ENCODE measurements at regions not wholly inside any gene's neighbourhood (a gene's known extent, or its start where the extent isn't known, plus 50 kb on each side); places are given as distances from the start of the nearest gene placed in this dataset.
"Not testable (repeated sequence)": the region's sequence is repeated elsewhere in the genome, so short reads cannot be mapped to it uniquely, and the experiment has no call there.

GRCh38 chr5:44756097-44756496, 52.6 kb upstream of the MRPS30 start:
- not testable (repeated sequence) for DNase-seq (ENCODE audit: low spot score)

- no peak for DNase-seq (ENCODE audit: low spot score)
Measured at GRCh38 chr5:44747396-44747795, 61.4 kb upstream of the MRPS30 start.

GRCh38 chr5:44740660-44741059, 68.1 kb upstream of the MRPS30 start:
- DNase-seq (ENCODE audit: low spot score): no peak

GRCh38 chr5:44729536-44729935, 79.2 kb upstream of the MRPS30 start:
- no peak for DNase-seq (ENCODE audit: low spot score)

GRCh38 chr5:44727100-44727499, 81.6 kb upstream of the MRPS30 start:
- DNase-seq (ENCODE audit: low spot score): no peak

- no peak for DNase-seq (ENCODE audit: low spot score)
Measured at GRCh38 chr5:44719856-44720255, 88.9 kb upstream of the MRPS30 start.

GRCh38 chr5:44714871-44715561, 93.7 kb upstream of the MRPS30 start:
- no peak for DNase-seq (ENCODE audit: low spot score)

GRCh38 chr5:44713446-44713845, 95.3 kb upstream of the MRPS30 start:
- no peak for DNase-seq (ENCODE audit: low spot score)

GRCh38 chr5:44711901-44712300, 96.8 kb upstream of the MRPS30 start:
- no peak for DNase-seq (ENCODE audit: low spot score)

- DNase-seq (ENCODE audit: low spot score): no peak
Measured at GRCh38 chr5:44708602-44709001, 100.1 kb upstream of the MRPS30 start.

GRCh38 chr5:44707721-44708120, 101.0 kb upstream of the MRPS30 start:
- no peak for DNase-seq (ENCODE audit: low spot score)

- no peak for DNase-seq (ENCODE audit: low spot score)
Measured at GRCh38 chr5:44697025-44697424, 111.7 kb upstream of the MRPS30 start.

- DNase-seq (ENCODE audit: low spot score): no peak
Measured at GRCh38 chr5:44695259-44695658, 113.5 kb upstream of the MRPS30 start.

GRCh38 chr5:44691802-44692201, 116.9 kb upstream of the MRPS30 start:
- no peak for DNase-seq (ENCODE audit: low spot score)

- no peak for DNase-seq (ENCODE audit: low spot score)
Measured at GRCh38 chr5:44681906-44682305, 126.8 kb upstream of the MRPS30 start.

- no peak for DNase-seq (ENCODE audit: low spot score)
Measured at GRCh38 chr5:44679214-44679613, 129.5 kb upstream of the MRPS30 start.

- no peak for DNase-seq (ENCODE audit: low spot score)
Measured at GRCh38 chr5:44675296-44675695, 133.5 kb upstream of the MRPS30 start.

- DNase-seq (ENCODE audit: low spot score): no peak
Measured at GRCh38 chr5:44674461-44674860, 134.3 kb upstream of the MRPS30 start.

GRCh38 chr5:44668471-44668870, 140.3 kb upstream of the MRPS30 start:
- not testable (repeated sequence) for DNase-seq (ENCODE audit: low spot score)

- DNase-seq (ENCODE audit: low spot score): no peak
Measured at GRCh38 chr5:44665101-44665701, 143.5 kb upstream of the MRPS30 start.

- no peak for DNase-seq (ENCODE audit: low spot score)
Measured at GRCh38 chr5:44664711-44665100, 144.0 kb upstream of the MRPS30 start.

- DNase-seq (ENCODE audit: low spot score): no peak
Measured at GRCh38 chr5:44663991-44664710, 144.6 kb upstream of the MRPS30 start.

GRCh38 chr5:44661851-44662250, 146.9 kb upstream of the MRPS30 start:
- no peak for DNase-seq (ENCODE audit: low spot score)
